Stimulated activated CD8-positive, alpha-beta memory T cell treated with anti-CD3 and anti-CD28 coated beads, Interleukin-15, amount 100 ng/mL, for 4 hours (primary cell): ENCODE measurements at regions not wholly inside any gene's neighbourhood (a gene's known extent, or its start where the extent isn't known, plus 50 kb on each side); places are given as distances from the start of the nearest gene placed in this dataset.

Source experiments
- DNase-seq, 2 donors: peaks; one replicate each; pipeline ENCODE4 v3.0.0-alpha.2; 2020; ENCODE audit warnings: low read depth in 2 of 2

- DNase-seq = no peak
These were observed 79.1 kb downstream of the ZNF365 start for GRCh38 chr10:62453274-62453673.

- no peak for DNase-seq
These were observed 80.7 kb downstream of the ZNF365 start for GRCh38 chr10:62454687-62455397.

GRCh38 chr10:62456611-62457101 is 82.5 kb downstream of the ZNF365 start:
- no peak for DNase-seq

GRCh38 chr10:62457196-62457595 is 83.0 kb downstream of the ZNF365 start:
- DNase-seq = no peak

- DNase-seq = no peak
These were observed 83.4 kb downstream of the ZNF365 start for GRCh38 chr10:62457598-62457997.

GRCh38 chr10:62459072-62459471 is 84.9 kb downstream of the ZNF365 start:
- no peak for DNase-seq

GRCh38 chr10:62459500-62459899 is 85.3 kb downstream of the ZNF365 start:
- DNase-seq = no peak

GRCh38 chr10:62460393-62460792 is 86.2 kb downstream of the ZNF365 start:
- no peak for DNase-seq

- no peak for DNase-seq
These were observed 87.0 kb downstream of the ZNF365 start for GRCh38 chr10:62461120-62461519.

- no peak for DNase-seq
These were observed 88.3 kb downstream of the ZNF365 start for GRCh38 chr10:62462461-62462860.

GRCh38 chr10:62463364-62463763 is 89.2 kb downstream of the ZNF365 start:
- DNase-seq = no peak

GRCh38 chr10:62464308-62464707 is 90.1 kb downstream of the ZNF365 start:
- no peak for DNase-seq

GRCh38 chr10:62466590-62466989 is 92.4 kb downstream of the ZNF365 start:
- DNase-seq = no peak

- no peak for DNase-seq
These were observed 93.4 kb downstream of the ZNF365 start for GRCh38 chr10:62467527-62467926.

- no peak for DNase-seq
These were observed 97.5 kb downstream of the ZNF365 start for GRCh38 chr10:62471711-62472110.

GRCh38 chr10:62473241-62473640 is 99.1 kb downstream of the ZNF365 start:
- no peak for DNase-seq

GRCh38 chr10:62475551-62475950 is 101.4 kb downstream of the ZNF365 start:
- DNase-seq = no peak

GRCh38 chr10:62479523-62479922 is 105.4 kb downstream of the ZNF365 start:
- no peak for DNase-seq

- no peak for DNase-seq
These were observed 106.0 kb downstream of the ZNF365 start for GRCh38 chr10:62480196-62480595.

- no peak for DNase-seq
These were observed 108.4 kb downstream of the ZNF365 start for GRCh38 chr10:62482581-62482980.

- DNase-seq = no peak
These were observed 117.4 kb downstream of the ZNF365 start for GRCh38 chr10:62491597-62491996.

- DNase-seq = no peak
These were observed 118.1 kb downstream of the ZNF365 start for GRCh38 chr10:62492012-62492869.

GRCh38 chr10:62492870-62493180 is 118.7 kb downstream of the ZNF365 start:
- no peak for DNase-seq
